IPS DF 6.9 (cell line): ENCODE measurements at regions not wholly inside any gene's neighbourhood (a gene's known extent, or its start where the extent isn't known, plus 50 kb on each side); places are given as distances from the start of the nearest gene placed in this dataset.

ENCODE experiments used
- DNase-seq: peaks from one replicate; pipeline ENCODE4 v3.0.0-alpha.2; 2013; ENCODE audit warnings: low read depth, low spot score
- H3K27ac ChIP-seq: one replicate; pipeline ENCODE4 v1.5.1; 2013; ENCODE audit warnings: low read length, control low read depth
- H3K27me3 ChIP-seq: 2 replicates; pipeline ENCODE4 v1.6.1; 2013; ENCODE audit warnings: mild to moderate bottlenecking, low read length; ENCODE audit not compliant: control insufficient read depth, insufficient read depth
- H3K36me3 ChIP-seq: 2 replicates; pipeline ENCODE4 v1.6.1; 2013; ENCODE audit warnings: low read length; ENCODE audit not compliant: control insufficient read depth, insufficient read depth
- H3K4me1 ChIP-seq: 2 replicates; pipeline ENCODE4 v1.6.1; 2013; ENCODE audit warnings: low read length; ENCODE audit not compliant: control insufficient read depth, insufficient read depth
- H3K4me3 ChIP-seq: 2 replicates; pipeline ENCODE4 v1.5.1; 2013; ENCODE audit warnings: mild to moderate bottlenecking, low read length
- H3K9me3 ChIP-seq: 2 replicates; pipeline ENCODE4 v1.6.1; 2013; ENCODE audit warnings: low read length, inconsistent platforms; ENCODE audit not compliant: control insufficient read depth, insufficient read depth
- whole genome bisulfite sequencing: extraction: QIAGEN DNeasy Blood & Tissue Kit; methylation state at CpG from one replicate; pipeline ENCODE4 v1.1.7; 2013; ENCODE audit warnings: mixed read lengths, missing lambda C conversion rate; ENCODE audit not compliant: insufficient read length, insufficient coverage; 5-methylcytosine and 5-hydroxymethylcytosine counted together

DNA sequence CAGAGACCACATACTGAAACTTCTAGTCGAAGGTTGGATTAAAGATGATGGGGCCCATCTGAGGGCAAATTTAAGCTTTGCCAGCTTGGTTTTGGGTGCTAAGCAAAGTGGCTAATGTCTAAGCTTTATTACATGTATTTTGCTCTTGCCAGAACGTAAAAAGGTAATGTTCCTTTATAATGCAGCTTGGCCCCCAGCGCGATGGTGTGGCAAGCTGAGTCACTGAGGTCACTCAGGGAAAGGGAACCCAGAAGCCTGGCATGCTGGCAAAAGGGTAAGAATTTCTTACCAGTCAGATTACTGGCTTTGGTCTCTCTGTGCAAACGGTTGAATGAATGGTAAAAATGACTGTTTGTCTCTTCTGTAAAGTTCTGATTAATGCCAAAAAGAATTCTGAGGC is 158.3 kb upstream of the KCND2 start:
- H3K36me3 ChIP-seq = no peaks in the 10 kb centered on the region
- no CpG with 5 or more reads among the region's 5 CpGs for WGBS
- no peak overlapping the region for H3K27ac ChIP-seq
- H3K9me3 ChIP-seq = no peaks in the 10 kb centered on the region
- DNase-seq = no peak
- no peaks in the 10 kb centered on the region for H3K4me1 ChIP-seq
- H3K27me3 ChIP-seq = no peaks in the 10 kb centered on the region
- no peak overlapping the region for H3K4me3 ChIP-seq

DNA sequence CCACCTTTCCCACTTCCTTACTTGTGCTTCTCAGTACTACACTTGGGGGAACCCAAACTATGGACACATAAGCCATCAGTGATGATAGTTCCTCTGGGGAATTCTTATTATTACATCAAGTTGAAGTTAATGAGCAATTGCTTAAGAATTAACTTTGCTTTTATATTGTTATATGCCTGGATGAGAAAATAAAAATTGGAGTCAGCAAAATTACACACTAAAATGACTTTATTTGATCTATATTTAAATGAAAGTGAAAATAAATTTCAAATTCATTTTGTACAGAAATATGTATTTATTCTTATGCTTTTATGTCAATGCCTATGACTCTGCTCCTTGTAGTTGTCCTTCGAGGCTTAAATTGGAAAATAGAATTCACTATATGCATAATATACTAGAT is 149.4 kb upstream of the KCND2 start:
- Histone ChIP-seq H3K4me1 (no peaks in the 10 kb centered on the region), H3K27me3 (no peaks in the 10 kb centered on the region), H3K36me3 (no peaks in the 10 kb centered on the region), H3K27ac (no peak overlapping the region), H3K4me3 (no peak overlapping the region), H3K9me3 (no peaks in the 10 kb centered on the region)
- DNase-seq = no peak
- WGBS = no CpG with 5 or more reads among the region's 1 CpG

DNA sequence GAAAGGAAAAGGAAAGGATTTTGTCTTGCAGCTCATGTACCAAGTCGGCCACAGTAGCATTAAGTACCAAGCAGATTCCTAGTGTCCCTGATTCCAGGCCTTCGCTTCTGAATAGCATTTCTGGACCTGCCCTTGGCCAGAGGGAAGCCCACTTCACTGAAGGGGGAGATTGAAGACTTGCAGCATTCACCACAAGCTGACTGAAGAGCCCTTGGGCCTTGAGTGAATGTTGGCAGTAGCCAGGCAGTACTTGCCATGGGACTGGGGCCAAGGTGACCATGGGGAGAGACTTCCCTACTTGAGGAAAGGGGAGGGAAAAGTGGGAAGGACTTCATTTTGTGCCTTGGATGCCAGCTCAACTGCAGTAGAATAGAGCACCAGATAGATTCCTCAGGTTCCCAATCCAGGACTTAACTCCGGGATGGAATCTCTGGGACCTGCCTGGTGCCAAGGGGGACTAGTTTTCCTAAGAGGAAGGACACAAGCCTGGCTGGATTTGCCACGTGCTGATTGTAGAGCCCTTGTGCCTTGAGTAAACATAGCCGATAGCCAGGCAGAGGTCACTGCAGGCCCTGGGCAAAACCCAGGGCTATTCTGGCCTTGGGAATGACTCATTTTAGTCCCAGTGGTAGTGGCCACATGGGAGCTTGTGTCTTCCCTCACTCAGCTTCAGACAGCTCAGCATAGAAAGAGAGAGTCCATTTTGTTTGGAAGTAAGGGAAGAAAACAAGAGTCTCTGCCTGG is 141.7 kb upstream of the KCND2 start:
- Histone ChIP-seq H3K27ac (no peak overlapping the region), H3K4me1 (no peaks in the 10 kb centered on the region), H3K36me3 (no peaks in the 10 kb centered on the region), H3K4me3 (no peak overlapping the region), H3K9me3 (no peaks in the 10 kb centered on the region), H3K27me3 (no peaks in the 10 kb centered on the region)
- no CpG with 5 or more reads among the region's 5 CpGs for WGBS
- no peak for DNase-seq

DNA sequence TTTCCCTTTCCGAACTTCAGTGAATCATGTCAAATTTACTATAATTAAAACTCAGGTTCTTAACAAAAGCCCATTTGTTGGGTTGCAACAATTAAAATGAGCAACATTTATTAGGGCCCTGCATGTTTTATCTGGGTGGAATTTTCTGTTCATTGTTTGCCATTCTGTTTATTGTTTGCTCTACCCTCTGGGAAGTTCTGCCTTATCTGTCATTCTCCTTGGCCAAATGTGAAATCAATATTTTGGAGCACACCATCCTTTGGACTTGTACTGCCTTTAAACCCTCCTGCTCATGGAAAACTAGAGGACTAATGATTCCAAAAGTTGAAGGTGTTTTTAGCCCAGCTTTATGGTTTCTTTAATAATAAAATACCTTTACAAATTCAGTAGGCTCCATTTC is 134.5 kb upstream of the KCND2 start:
- Histone ChIP-seq H3K36me3 (no peaks in the 10 kb centered on the region), H3K9me3 (no peaks in the 10 kb centered on the region), H3K27ac (no peak overlapping the region), H3K4me1 (no peaks in the 10 kb centered on the region), H3K4me3 (no peak overlapping the region), H3K27me3 (no peaks in the 10 kb centered on the region)
- DNase-seq = no peak
- WGBS = no CpG with 5 or more reads among the region's 1 CpG

DNA sequence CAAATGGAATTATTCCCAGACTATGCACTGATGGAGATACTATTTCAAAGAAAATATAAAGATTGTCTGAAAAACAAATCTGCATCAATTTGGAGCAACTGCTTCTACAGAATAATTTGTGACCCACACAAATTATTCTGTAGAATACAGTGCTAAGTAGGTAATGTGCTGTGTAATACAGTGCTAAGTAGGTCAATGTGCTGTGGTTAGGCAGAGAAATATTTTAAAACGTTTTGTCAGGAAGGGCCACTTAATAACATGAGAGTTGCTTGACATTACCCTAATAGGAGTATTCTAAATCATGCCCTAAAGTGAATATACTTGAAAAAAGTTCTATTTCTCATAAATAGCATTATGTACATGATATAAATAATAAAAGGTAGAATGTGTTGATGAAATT is 116.5 kb upstream of the KCND2 start:
- no peaks in the 10 kb centered on the region for H3K4me1 ChIP-seq
- no peak overlapping the region for H3K27ac ChIP-seq
- WGBS = no CpG with 5 or more reads among the region's 1 CpG
- H3K4me3 ChIP-seq = no peak overlapping the region
- DNase-seq = no peak
- H3K36me3 ChIP-seq = no peaks in the 10 kb centered on the region
- H3K27me3 ChIP-seq = no peaks in the 10 kb centered on the region
- no peaks in the 10 kb centered on the region for H3K9me3 ChIP-seq

DNA sequence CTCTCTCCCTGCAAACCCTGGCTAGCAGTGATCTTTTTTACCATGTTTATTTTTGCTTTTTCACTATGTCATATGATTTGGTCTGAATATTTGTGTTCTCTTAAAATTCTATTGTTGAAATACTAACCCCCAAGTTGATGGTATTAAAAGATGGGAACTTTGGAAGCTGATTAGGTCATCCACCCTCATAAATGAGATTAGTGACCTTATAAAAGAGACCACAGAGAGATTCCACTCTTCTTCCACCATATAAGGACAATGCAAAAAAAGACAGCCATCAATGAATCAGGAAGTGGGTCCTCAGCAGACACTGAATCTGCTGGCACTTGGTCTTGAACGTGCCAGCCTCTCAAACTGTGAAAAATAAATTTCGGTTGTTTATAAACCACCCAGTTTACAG is 112.8 kb upstream of the KCND2 start:
- WGBS = no CpG with 5 or more reads among the region's 2 CpGs
- Histone ChIP-seq H3K4me1 (no peaks in the 10 kb centered on the region; the same call in 1 of the 2 replicates), H3K9me3 (no peaks in the 10 kb centered on the region), H3K27ac (no peak overlapping the region), H3K36me3 (no peaks in the 10 kb centered on the region), H3K4me3 (no peak overlapping the region), H3K27me3 (0 out of 2 replicates have a peak, but pooled peaks cover 1% of the 10 kb centered on the region)
- DNase-seq = no peak

DNA sequence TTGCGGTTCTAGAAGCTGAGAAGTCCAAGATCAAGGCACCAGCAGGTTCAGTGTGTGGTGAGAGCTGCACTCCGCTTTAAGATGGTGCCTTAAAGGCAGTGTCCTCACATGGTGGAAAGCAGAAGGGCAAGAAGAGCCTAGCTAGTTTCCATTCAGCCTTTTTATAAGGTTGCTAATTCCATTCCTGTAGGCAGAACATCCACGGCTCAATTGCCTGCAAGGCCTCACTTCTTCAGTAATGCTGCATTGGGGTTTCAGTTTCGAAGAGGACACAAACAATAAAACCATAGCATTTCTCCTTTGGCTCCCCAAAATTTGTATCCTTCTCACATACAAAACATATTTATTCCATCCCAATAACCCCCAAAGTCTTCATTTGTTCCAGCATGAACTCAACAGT is 109.5 kb upstream of the KCND2 start:
- Histone ChIP-seq H3K27ac (no peak overlapping the region), H3K27me3 (0 out of 2 replicates have a peak, but pooled peaks cover 1% of the 10 kb centered on the region), H3K36me3 (no peaks in the 10 kb centered on the region), H3K9me3 (no peaks in the 10 kb centered on the region), H3K4me1 (no peaks in the 10 kb centered on the region; the same call in 1 of the 2 replicates), H3K4me3 (no peak overlapping the region)
- WGBS = no CpG with 5 or more reads among the region's 4 CpGs
- DNase-seq = no peak

DNA sequence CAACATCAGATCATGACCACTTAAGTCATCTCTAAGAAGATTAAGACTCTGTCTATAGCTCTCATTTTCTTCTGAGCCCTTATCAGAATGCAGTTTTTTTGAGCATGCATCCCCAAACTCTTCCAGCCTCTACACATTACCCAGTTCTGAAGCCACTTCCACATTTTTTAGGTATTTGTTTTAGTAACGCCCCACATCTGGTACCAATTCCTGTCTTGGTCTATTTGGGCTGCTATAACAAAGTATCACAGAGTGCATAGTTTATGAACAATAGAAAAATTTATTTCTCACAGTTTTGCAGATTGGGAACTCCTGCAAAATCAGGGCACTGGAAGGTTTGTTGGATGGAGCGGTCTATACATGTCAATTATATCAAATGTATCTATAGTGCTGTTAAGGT is 107.7 kb upstream of the KCND2 start:
- no peak overlapping the region for H3K27ac ChIP-seq
- DNase-seq = no peak
- no peaks in the 10 kb centered on the region for H3K9me3 ChIP-seq
- no peaks in the 10 kb centered on the region for H3K36me3 ChIP-seq
- WGBS = no CpG with 5 or more reads among the region's 2 CpGs
- no peaks in the 10 kb centered on the region; the same call in 1 of the 2 replicates for H3K4me1 ChIP-seq
- H3K27me3 ChIP-seq = 0 out of 2 replicates have a peak, but pooled peaks cover 1% of the 10 kb centered on the region
- H3K4me3 ChIP-seq = no peak overlapping the region

DNA sequence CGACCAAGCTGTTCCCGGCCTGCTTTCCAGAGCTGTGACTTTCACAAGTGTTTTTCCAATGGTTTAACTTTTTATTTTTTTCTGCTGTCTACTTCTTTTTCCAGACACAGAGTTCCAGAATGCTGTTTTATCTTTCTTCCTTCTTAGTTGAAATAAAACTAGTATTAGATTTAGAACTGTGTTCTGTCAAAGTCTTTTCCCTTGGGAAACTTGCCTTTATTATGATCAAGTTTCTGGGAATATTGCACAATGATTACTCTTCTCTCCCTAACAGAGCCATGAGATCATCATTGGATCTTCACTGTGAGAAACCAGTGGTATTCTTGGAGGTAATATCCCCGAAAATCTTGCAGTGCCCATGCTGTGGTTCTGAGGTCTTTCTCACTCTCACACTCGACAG is 104.9 kb upstream of the KCND2 start:
- Histone ChIP-seq H3K4me3 (no peak overlapping the region), H3K27me3 (0 out of 2 replicates have a peak, but pooled peaks cover 1% of the 10 kb centered on the region), H3K27ac (no peak overlapping the region), H3K4me1 (no peaks in the 10 kb centered on the region; the same call in 1 of the 2 replicates), H3K9me3 (no peaks in the 10 kb centered on the region), H3K36me3 (no peaks in the 10 kb centered on the region)
- no CpG with 5 or more reads among the region's 4 CpGs for WGBS
- no peak for DNase-seq

DNA sequence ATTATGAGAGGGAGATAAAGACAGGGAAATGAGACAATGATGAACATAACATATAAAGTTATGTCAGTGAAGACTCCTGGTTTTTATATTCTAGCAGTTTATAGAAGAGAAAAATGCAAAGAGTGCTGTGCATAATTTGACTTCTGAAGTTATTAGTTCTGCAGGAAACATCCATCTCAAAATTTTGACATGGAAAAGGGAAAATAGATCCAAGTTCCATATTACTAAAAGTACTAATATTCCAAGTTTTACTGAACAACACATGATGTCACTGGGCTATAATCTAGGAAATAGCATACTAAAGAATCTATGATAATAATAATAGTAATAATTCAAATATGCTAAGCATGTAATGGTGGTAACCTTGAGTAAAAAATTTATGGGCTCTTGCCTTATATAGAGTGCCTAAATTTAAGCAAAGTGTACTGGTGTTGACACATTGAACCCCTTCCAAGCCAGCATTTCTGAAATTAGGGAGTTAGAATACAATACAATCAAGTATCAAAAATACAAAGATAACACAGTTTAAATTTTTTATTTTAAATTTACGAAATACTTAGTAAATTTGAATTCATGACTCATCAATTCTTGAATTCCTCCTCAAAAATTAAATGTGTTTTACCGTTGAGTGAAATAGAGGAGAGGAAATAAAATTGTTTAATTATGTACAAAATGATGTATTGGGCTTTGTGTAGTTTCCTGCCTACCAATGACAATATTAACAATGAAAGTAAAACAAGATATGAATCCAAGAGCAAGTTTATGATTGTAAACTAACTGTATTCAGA is 102.8 kb upstream of the KCND2 start:
- H3K36me3 ChIP-seq = no peaks in the 10 kb centered on the region
- DNase-seq = no peak
- H3K9me3 ChIP-seq = no peaks in the 10 kb centered on the region
- WGBS = 100% methylated on average over 1 of the region's 2 CpGs
- H3K27ac ChIP-seq = no peak overlapping the region
- no peaks in the 10 kb centered on the region for H3K27me3 ChIP-seq
- no peaks in the 10 kb centered on the region for H3K4me1 ChIP-seq
- H3K4me3 ChIP-seq = no peak overlapping the region
